HEK293 (cell line): ENCODE measurements at regions not wholly inside any gene's neighbourhood (a gene's known extent, or its start where the extent isn't known, plus 50 kb on each side); places are given as distances from the start of the nearest gene placed in this dataset.

Source experiments
- CTCF ChIA-PET: fragments of 350-600 bp; formaldehyde crosslinking; extraction: SDS; loops from one replicate; lab custom pipeline; 2021; ENCODE audit warnings: antibody characterized with exemption; lab: Yijun Ruan, JAX
- POLR2A ChIA-PET: fragments of 300-600 bp; formaldehyde crosslinking; extraction: SDS; loops from one replicate; lab custom pipeline; 2020; ENCODE audit warnings: antibody characterized with exemption, inconsistent platforms; lab: Yijun Ruan, JAX
- H3K27ac ChIP-seq: fragments of 200-500 bp; sonication (Bioruptor generic); 2 replicates; pipeline ENCODE4 v1.5.1; 2014; ENCODE audit warnings: low read depth, low read length, control low read depth, inconsistent platforms; ENCODE audit errors: extremely low read depth
- H3K36me3 ChIP-seq, 2 experiments: fragments of 200-500 bp in 1 of 2; sonication (Bioruptor generic) in 1 of 2; 1 replicate in 1 of 2; 2 replicates in 1 of 2; pipeline ENCODE4 v1.5.1; 2014 to 2017; ENCODE audit warnings: inconsistent platforms in 2 of 2, low read length in 2 of 2; ENCODE audit not compliant: control insufficient read depth in 2 of 2, insufficient read depth in 1 of 2
- H3K4me1 ChIP-seq: fragments of 200-500 bp; sonication (Bioruptor generic); 2 replicates; pipeline ENCODE4 v1.5.1; 2014; ENCODE audit warnings: mild to moderate bottlenecking, low read length, inconsistent platforms; ENCODE audit not compliant: control insufficient read depth, insufficient read depth
- H3K4me3 ChIP-seq: 2 replicates; pipeline ENCODE4 v1.5.1; 2011; ENCODE audit warnings: low read depth, mild to moderate bottlenecking, control low read depth, low read length, moderate library complexity
- H3K9me3 ChIP-seq: fragments of 200-500 bp; sonication (Bioruptor generic); 2 replicates; pipeline ENCODE4 v1.5.1; 2014; ENCODE audit warnings: low read depth, low read length, inconsistent platforms; ENCODE audit not compliant: control insufficient read depth, insufficient read depth
- KLF1 ChIP-seq: fragments of 450-650 bp; formaldehyde crosslinking; IDR thresholded peaks from 2 replicates; pipeline ENCODE4 v1.5.1; 2016; ENCODE audit warnings: missing biosample characterization, missing genetic modification characterization
- ZFP37 ChIP-seq: fragments of 450-650 bp; formaldehyde crosslinking; IDR thresholded peaks from 2 replicates; pipeline ENCODE4 v1.5.1; 2016; ENCODE audit warnings: missing biosample characterization, missing genetic modification characterization
- ZNF133 ChIP-seq: fragments of 450-650 bp; formaldehyde crosslinking; IDR thresholded peaks from 2 replicates; pipeline ENCODE4 v1.5.1; 2016; ENCODE audit warnings: missing biosample characterization, missing genetic modification characterization
- ZNF202 ChIP-seq: fragments of 450-650 bp; formaldehyde crosslinking; IDR thresholded peaks from 2 replicates; pipeline ENCODE4 v1.5.1; 2016; ENCODE audit warnings: missing biosample characterization, missing genetic modification characterization, borderline replicate concordance
- ZNF214 ChIP-seq: fragments of 450-650 bp; formaldehyde crosslinking; IDR thresholded peaks from 2 replicates; pipeline ENCODE4 v1.5.1; 2017; ENCODE audit warnings: missing biosample characterization, mild to moderate bottlenecking, missing genetic modification characterization, borderline replicate concordance
- ZNF239 ChIP-seq: fragments of 450-650 bp; formaldehyde crosslinking; IDR thresholded peaks from 2 replicates; pipeline ENCODE4 v1.5.1; 2016; ENCODE audit warnings: missing biosample characterization, missing genetic modification characterization
- ZNF311 ChIP-seq: fragments of 450-650 bp; formaldehyde crosslinking; IDR thresholded peaks from 2 replicates; pipeline ENCODE4 v1.5.1; 2017; ENCODE audit warnings: missing biosample characterization, missing genetic modification characterization, borderline replicate concordance
- ZNF350 ChIP-seq: fragments of 450-650 bp; formaldehyde crosslinking; IDR thresholded peaks from 2 replicates; pipeline ENCODE4 v1.5.0; 2017; ENCODE audit warnings: missing biosample characterization, mild to moderate bottlenecking, missing genetic modification characterization
- ZNF391 ChIP-seq: fragments of 450-650 bp; formaldehyde crosslinking; IDR thresholded peaks from 2 replicates; pipeline ENCODE4 v1.5.1; 2016; ENCODE audit warnings: low read depth, missing biosample characterization, missing genetic modification characterization, borderline replicate concordance
- ZNF664 ChIP-seq: fragments of 450-650 bp; formaldehyde crosslinking; IDR thresholded peaks from 2 replicates; pipeline ENCODE4 v1.5.1; 2016; ENCODE audit warnings: missing biosample characterization, missing genetic modification characterization
- TF ChIP-seq, protein P1 (sequence below): fragments of 450-650 bp; formaldehyde crosslinking; IDR thresholded peaks from 2 replicates; pipeline ENCODE4 v1.5.1; 2016; ENCODE audit warnings: missing biosample characterization, missing genetic modification characterization, borderline replicate concordance
- TF ChIP-seq, protein P2 (sequence below): fragments of 450-650 bp; formaldehyde crosslinking; IDR thresholded peaks from 2 replicates; pipeline ENCODE4 v1.5.1; 2016; ENCODE audit warnings: missing biosample characterization, missing genetic modification characterization, low read depth
- TF ChIP-seq, protein P3 (sequence below): fragments of 450-650 bp; formaldehyde crosslinking; IDR thresholded peaks from 2 replicates; pipeline ENCODE4 v1.5.1; 2016; ENCODE audit warnings: missing biosample characterization, missing genetic modification characterization, low read depth
- TF ChIP-seq, protein P4 (sequence below): fragments of 450-650 bp; formaldehyde crosslinking; IDR thresholded peaks from 2 replicates; pipeline ENCODE4 v1.5.1; 2017; ENCODE audit warnings: missing biosample characterization, mild to moderate bottlenecking, missing genetic modification characterization, moderate library complexity

DNA sequence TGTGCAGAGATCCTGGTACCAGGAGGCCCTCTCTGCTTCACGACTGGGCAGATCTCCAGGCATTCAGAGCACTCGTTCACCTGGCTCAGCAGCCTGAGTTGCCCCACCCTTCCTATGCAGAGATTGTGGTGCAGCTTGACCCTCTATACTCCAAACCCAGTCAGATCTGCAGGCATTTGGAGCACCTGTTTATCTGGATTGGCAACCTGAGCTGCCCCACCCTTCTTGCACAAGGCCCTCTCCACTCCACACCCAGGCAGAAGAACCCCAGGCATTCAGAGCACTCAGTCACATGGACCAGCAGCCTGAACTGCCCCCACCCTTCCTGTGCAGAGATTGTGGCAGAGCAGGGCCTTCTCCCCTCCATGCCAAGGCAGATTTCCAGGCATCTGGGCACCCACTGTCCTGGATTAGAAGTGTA lies 88.4 kb upstream of the CDH5 start:
- no peaks in the 10 kb centered on the region for H3K9me3 ChIP-seq
- H3K4me3 ChIP-seq = no peak overlapping the region
- TF ChIP-seq ZNF202 (tag by site-specific recombination) (no peak), KLF1 (peak; percentile 61)
- TF ChIP-seq, protein P1, sequence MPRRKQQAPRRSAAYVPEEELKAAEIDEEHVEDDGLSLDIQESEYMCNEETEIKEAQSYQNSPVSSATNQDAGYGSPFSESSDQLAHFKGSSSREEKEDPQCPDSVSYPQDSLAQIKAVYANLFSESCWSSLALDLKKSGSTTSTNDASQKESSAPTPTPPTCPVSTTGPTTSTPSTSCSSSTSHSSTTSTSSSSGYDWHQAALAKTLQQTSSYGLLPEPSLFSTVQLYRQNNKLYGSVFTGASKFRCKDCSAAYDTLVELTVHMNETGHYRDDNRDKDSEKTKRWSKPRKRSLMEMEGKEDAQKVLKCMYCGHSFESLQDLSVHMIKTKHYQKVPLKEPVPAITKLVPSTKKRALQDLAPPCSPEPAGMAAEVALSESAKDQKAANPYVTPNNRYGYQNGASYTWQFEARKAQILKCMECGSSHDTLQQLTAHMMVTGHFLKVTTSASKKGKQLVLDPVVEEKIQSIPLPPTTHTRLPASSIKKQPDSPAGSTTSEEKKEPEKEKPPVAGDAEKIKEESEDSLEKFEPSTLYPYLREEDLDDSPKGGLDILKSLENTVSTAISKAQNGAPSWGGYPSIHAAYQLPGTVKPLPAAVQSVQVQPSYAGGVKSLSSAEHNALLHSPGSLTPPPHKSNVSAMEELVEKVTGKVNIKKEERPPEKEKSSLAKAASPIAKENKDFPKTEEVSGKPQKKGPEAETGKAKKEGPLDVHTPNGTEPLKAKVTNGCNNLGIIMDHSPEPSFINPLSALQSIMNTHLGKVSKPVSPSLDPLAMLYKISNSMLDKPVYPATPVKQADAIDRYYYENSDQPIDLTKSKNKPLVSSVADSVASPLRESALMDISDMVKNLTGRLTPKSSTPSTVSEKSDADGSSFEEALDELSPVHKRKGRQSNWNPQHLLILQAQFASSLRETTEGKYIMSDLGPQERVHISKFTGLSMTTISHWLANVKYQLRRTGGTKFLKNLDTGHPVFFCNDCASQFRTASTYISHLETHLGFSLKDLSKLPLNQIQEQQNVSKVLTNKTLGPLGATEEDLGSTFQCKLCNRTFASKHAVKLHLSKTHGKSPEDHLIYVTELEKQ (tag by site-specific recombination) = no peak
- H3K4me1 ChIP-seq = no peaks in the 10 kb centered on the region
- POLR2A ChIA-PET = no interaction called here
- no peaks in the 10 kb centered on the region for H3K36me3 ChIP-seq
- CTCF ChIA-PET = interaction anchor here (0.6 to 1.4 kb wide), 3 partner anchors 36 to 197 kb away, joined by 4 to 6 read pairs (median 4); no protein-coding TSS in a partner anchor
- no peak overlapping the region for H3K27ac ChIP-seq

DNA sequence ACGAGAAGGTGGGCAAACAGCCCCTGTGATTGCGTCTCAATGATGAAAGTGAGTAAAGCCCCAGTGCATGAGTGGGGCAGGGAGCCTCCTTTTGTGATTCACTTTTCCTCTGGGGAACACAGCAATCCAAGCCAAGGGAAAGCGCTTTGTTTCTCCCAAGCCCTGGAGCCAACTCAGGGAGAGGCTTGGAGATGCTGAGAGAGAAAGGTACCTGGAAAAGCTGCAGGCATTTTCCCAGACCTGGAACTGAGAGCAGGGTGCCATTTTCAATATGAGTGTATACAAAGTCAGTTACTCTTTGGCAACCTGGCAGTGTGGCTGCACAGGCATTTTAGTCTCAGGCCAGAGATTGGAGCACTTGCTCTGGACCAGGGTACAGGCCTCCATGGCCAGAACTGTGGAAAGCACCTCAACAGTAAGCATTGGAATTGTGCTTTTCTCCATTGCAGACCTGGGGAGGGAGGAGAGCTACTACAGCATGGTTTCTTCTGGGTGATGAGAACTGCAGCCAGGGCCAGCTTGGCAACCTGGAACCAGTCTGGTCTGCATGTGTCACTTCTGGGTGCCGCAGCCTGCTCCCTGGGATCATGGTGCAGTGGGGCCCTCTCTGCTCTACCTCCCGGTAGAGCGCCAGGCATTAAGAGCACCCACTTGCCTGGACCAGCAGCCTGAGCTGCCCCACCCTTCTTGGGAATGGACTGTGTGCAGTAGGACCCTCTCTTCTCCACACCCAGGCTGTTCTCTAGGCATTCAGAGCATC lies 89.0 kb upstream of the CDH5 start:
- Histone ChIP-seq H3K36me3 (no peaks in the 10 kb centered on the region), H3K4me1 (no peaks in the 10 kb centered on the region), H3K4me3 (no peak overlapping the region), H3K9me3 (no peaks in the 10 kb centered on the region), H3K27ac (no peak overlapping the region)
- TF ChIP-seq ZNF239 (tag by site-specific recombination) (no peak), ZNF664 (tag by site-specific recombination) (no peak), ZFP37 (tag by site-specific recombination) (no peak), ZNF311 (no peak), ZNF133 (tag by site-specific recombination) (no peak), ZNF391 (tag by site-specific recombination) (no peak), ZNF214 (tag by site-specific recombination) (no peak), ZNF350 (tag by site-specific recombination) (no peak)
- TF ChIP-seq, protein P2, sequence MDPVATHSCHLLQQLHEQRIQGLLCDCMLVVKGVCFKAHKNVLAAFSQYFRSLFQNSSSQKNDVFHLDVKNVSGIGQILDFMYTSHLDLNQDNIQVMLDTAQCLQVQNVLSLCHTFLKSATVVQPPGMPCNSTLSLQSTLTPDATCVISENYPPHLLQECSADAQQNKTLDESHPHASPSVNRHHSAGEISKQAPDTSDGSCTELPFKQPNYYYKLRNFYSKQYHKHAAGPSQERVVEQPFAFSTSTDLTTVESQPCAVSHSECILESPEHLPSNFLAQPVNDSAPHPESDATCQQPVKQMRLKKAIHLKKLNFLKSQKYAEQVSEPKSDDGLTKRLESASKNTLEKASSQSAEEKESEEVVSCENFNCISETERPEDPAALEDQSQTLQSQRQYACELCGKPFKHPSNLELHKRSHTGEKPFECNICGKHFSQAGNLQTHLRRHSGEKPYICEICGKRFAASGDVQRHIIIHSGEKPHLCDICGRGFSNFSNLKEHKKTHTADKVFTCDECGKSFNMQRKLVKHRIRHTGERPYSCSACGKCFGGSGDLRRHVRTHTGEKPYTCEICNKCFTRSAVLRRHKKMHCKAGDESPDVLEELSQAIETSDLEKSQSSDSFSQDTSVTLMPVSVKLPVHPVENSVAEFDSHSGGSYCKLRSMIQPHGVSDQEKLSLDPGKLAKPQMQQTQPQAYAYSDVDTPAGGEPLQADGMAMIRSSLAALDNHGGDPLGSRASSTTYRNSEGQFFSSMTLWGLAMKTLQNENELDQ (tag by site-specific recombination) = no peak
- TF ChIP-seq, protein P3, sequence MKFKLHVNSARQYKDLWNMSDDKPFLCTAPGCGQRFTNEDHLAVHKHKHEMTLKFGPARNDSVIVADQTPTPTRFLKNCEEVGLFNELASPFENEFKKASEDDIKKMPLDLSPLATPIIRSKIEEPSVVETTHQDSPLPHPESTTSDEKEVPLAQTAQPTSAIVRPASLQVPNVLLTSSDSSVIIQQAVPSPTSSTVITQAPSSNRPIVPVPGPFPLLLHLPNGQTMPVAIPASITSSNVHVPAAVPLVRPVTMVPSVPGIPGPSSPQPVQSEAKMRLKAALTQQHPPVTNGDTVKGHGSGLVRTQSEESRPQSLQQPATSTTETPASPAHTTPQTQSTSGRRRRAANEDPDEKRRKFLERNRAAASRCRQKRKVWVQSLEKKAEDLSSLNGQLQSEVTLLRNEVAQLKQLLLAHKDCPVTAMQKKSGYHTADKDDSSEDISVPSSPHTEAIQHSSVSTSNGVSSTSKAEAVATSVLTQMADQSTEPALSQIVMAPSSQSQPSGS (tag by site-specific recombination) = no peak
- TF ChIP-seq, protein P4, sequence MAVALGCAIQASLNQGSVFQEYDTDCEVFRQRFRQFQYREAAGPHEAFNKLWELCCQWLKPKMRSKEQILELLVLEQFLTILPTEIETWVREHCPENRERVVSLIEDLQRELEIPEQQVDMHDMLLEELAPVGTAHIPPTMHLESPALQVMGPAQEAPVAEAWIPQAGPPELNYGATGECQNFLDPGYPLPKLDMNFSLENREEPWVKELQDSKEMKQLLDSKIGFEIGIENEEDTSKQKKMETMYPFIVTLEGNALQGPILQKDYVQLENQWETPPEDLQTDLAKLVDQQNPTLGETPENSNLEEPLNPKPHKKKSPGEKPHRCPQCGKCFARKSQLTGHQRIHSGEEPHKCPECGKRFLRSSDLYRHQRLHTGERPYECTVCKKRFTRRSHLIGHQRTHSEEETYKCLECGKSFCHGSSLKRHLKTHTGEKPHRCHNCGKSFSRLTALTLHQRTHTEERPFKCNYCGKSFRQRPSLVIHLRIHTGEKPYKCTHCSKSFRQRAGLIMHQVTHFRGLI (tag by site-specific recombination) = no peak
- ChIA-PET POLR2A (interaction anchor here (0.6 to 0.7 kb wide), 2 partner anchors 37 to 1527 kb away, joined by 4 to 6 read pairs; no protein-coding TSS in a partner anchor), CTCF (interaction anchor here (0.6 to 2.6 kb wide), 7 partner anchors 37 to 301 kb away, joined by 3 to 22 read pairs (median 4); no protein-coding TSS in a partner anchor)
